ENCODE measurements at regions not wholly inside any gene's neighbourhood (a gene's known extent, or its start where the extent isn't known, plus 50 kb on each side); places are given as distances from the start of the nearest gene placed in this dataset.

DNA sequence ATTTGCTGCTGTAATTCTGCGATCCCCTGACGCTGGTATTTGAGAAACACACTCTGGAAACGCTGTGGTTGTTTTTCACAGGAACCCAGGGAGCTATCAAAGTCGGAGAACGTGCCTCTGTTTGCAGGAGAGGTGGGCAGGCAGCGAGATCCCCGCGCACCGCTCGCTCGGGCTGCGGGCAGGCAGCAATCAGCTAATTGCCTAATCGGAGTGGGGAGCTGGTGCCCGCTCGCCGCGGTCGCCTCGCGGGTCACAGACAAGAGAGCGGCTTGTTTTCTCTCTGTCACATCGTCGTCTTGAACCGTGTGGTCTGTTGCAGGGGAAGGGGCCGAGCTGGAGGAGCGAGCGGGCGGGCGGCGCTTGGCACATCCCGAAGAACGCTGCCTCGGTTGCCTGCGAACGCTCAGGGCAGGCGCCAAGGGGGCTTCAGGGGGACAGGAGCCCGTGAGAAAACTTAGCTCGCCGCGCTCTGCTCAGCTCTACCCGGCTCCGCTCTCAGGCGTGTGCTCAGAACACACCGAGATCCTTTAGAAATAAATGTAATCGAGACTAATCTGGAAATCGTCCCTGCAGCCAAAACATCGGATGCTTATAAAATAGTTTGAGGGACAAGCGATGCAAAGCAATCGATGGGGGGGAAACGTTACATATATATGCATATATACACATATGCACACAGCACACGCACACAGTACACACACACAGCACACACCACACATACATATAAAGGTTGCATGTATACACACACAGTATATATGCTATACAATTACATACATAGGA, 93.6 kb upstream of the SMYD2 start:
- WGBS (ENCODE audit: low lambda C conversion rate): 16% methylated on average over 36 of the region's 51 CpGs
- Histone ChIP-seq H3K4me3 (ENCODE audit: low read depth in 2 of 2, low read length in 1 of 2) (peak overlapping the region; percentile 47 to 56), H4K20me1 (ENCODE audit: insufficient read depth) (no peaks in the 10 kb centered on the region), H3F3A (replicated peaks; ENCODE audit: insufficient read depth) (no peaks in the 10 kb centered on the region), H3K9me3 (no peaks in the 10 kb centered on the region), H2AFZ (ENCODE audit: low read depth) (peak overlapping the region; percentile 65), H3K9me2 (no peaks in the 10 kb centered on the region), H3K36me3 (replicated peaks in 1 of 2; ENCODE audit: control insufficient read depth in 1 of 2, insufficient read depth in 2 of 2, low read length in 1 of 2) (no peaks in the 10 kb centered on the region), H3K9ac (no peak overlapping the region), H3K4me1 (ENCODE audit: control insufficient read depth in 1 of 2, insufficient read depth in 2 of 2, low read depth in 1 of 2, low read length in 1 of 2) (peaks cover 0 to 14% of the 10 kb centered on the region in 2 experiments; a peak in 2 of 4 replicates), H3K27me3 (ENCODE audit: insufficient read depth) (peaks cover 27% of the 10 kb centered on the region), H3K4me2 (peak overlapping the region; percentile 92), H3K27ac (ENCODE audit: low read depth in 2 of 2, low read length in 1 of 2) (peak overlapping the region in 1 of 2 experiments; percentile 36; a peak in 1 of 4 replicates), H3K79me2 (ENCODE audit: insufficient read depth) (no peaks in the 10 kb centered on the region)
- CTCF ChIA-PET: interaction anchor here (0.5 to 2.6 kb wide), 9 partner anchors 8 to 961 kb away, joined by 3 to 12 read pairs (median 4); no protein-coding TSS in a partner anchor
- POLR2A ChIA-PET: interaction anchor here (1.2 kb wide), 1 partner anchor 32 kb away, joined by 4 read pairs; no protein-coding TSS in a partner anchor
- TF ChIP-seq YY1 (IDR thresholded peaks at IDR 0.05; ENCODE audit: low read depth) (no peak), MXI1 (IDR thresholded peaks at IDR 0.05; ENCODE audit: low read depth, low read length) (no peak), GATA2 (CRISPR knock-in tag; IDR thresholded peaks at IDR 0.05) (no peak), MEF2A (IDR thresholded peaks at IDR 0.05; ENCODE audit: borderline replicate concordance, low read depth) (no peak)
- DNase-seq: peak; percentile 78

DNA sequence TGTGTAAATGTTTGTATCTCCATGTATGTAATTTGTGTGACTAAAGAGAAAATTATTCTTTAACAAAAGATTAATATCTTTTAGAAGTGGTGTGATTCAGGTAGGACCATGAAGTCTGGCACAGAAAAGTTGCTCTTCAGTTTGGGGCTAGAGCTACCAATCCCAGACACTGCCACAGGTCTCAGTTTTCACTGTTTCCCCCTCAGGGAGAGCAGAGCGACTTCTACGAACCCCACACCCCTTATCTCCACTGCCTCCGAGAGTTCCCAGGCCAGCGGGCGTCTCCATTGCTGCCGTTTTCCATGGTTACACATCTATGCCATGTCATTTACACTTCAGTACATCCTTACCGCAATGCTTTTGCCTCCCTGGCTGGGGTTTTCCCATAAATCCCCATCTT, 93.0 kb upstream of the SMYD2 start:
- DNase-seq: peak; percentile 27
- Histone ChIP-seq H3K79me2 (ENCODE audit: insufficient read depth) (no peaks in the 10 kb centered on the region), H3K4me2 (no peak overlapping the region), H3K9me2 (no peaks in the 10 kb centered on the region), H3K9ac (no peak overlapping the region), H3K4me3 (ENCODE audit: low read depth in 2 of 2, low read length in 1 of 2) (no peak overlapping the region), H2AFZ (ENCODE audit: low read depth) (no peak overlapping the region), H3K27me3 (ENCODE audit: insufficient read depth) (peaks cover 27% of the 10 kb centered on the region), H3F3A (replicated peaks; ENCODE audit: insufficient read depth) (no peaks in the 10 kb centered on the region), H3K36me3 (replicated peaks in 1 of 2; ENCODE audit: control insufficient read depth in 1 of 2, insufficient read depth in 2 of 2, low read length in 1 of 2) (no peaks in the 10 kb centered on the region), H3K9me3 (no peaks in the 10 kb centered on the region), H3K4me1 (ENCODE audit: control insufficient read depth in 1 of 2, insufficient read depth in 2 of 2, low read depth in 1 of 2, low read length in 1 of 2) (peaks cover 0 to 15% of the 10 kb centered on the region in 2 experiments; a peak in 2 of 4 replicates), H3K27ac (ENCODE audit: low read depth in 2 of 2, low read length in 1 of 2) (no peak overlapping the region), H4K20me1 (ENCODE audit: insufficient read depth) (no peaks in the 10 kb centered on the region)
- TF ChIP-seq, protein P1, sequence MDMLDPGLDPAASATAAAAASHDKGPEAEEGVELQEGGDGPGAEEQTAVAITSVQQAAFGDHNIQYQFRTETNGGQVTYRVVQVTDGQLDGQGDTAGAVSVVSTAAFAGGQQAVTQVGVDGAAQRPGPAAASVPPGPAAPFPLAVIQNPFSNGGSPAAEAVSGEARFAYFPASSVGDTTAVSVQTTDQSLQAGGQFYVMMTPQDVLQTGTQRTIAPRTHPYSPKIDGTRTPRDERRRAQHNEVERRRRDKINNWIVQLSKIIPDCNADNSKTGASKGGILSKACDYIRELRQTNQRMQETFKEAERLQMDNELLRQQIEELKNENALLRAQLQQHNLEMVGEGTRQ (IDR thresholded peaks at IDR 0.05; ENCODE audit: borderline replicate concordance, low read depth, low read length): no peak
- TF ChIP-seq SMC3 (IDR thresholded peaks at IDR 0.05; ENCODE audit: low read depth, low read length) (no peak), FOXJ3 (CRISPR knock-in tag; IDR thresholded peaks at IDR 0.05) (no peak), TCF12 (IDR thresholded peaks at IDR 0.05) (no peak), CHD2 (IDR thresholded peaks at IDR 0.05; ENCODE audit: low read length, partially characterized antibody) (no peak), GATA2 (CRISPR knock-in tag; IDR thresholded peaks at IDR 0.05) (no peak)
- TF ChIP-seq, protein P2, sequence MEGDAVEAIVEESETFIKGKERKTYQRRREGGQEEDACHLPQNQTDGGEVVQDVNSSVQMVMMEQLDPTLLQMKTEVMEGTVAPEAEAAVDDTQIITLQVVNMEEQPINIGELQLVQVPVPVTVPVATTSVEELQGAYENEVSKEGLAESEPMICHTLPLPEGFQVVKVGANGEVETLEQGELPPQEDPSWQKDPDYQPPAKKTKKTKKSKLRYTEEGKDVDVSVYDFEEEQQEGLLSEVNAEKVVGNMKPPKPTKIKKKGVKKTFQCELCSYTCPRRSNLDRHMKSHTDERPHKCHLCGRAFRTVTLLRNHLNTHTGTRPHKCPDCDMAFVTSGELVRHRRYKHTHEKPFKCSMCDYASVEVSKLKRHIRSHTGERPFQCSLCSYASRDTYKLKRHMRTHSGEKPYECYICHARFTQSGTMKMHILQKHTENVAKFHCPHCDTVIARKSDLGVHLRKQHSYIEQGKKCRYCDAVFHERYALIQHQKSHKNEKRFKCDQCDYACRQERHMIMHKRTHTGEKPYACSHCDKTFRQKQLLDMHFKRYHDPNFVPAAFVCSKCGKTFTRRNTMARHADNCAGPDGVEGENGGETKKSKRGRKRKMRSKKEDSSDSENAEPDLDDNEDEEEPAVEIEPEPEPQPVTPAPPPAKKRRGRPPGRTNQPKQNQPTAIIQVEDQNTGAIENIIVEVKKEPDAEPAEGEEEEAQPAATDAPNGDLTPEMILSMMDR (IDR thresholded peaks at IDR 0.05): no peak
- TF ChIP-seq, protein P3, sequence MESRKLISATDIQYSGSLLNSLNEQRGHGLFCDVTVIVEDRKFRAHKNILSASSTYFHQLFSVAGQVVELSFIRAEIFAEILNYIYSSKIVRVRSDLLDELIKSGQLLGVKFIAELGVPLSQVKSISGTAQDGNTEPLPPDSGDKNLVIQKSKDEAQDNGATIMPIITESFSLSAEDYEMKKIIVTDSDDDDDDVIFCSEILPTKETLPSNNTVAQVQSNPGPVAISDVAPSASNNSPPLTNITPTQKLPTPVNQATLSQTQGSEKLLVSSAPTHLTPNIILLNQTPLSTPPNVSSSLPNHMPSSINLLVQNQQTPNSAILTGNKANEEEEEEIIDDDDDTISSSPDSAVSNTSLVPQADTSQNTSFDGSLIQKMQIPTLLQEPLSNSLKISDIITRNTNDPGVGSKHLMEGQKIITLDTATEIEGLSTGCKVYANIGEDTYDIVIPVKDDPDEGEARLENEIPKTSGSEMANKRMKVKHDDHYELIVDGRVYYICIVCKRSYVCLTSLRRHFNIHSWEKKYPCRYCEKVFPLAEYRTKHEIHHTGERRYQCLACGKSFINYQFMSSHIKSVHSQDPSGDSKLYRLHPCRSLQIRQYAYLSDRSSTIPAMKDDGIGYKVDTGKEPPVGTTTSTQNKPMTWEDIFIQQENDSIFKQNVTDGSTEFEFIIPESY (IDR thresholded peaks at IDR 0.05; ENCODE audit: borderline replicate concordance, low read depth): no peak
- WGBS (ENCODE audit: low lambda C conversion rate): 79% methylated on average over 7 of the region's 7 CpGs
- ChIA-PET POLR2A (no interaction called here), CTCF (interaction anchor here (0.9 to 2.6 kb wide), 4 partner anchors 9 to 145 kb away, joined by 3 to 12 read pairs (median 4); no protein-coding TSS in a partner anchor)
